ENCODE measurements at regions not wholly inside any gene's neighbourhood (a gene's known extent, or its start where the extent isn't known, plus 50 kb on each side); places are given as distances from the start of the nearest gene placed in this dataset.

GRCh38 chr12:74018849-74019248 lies 518.8 kb upstream of the ATXN7L3B start:
- no peak for TF ChIP-seq EP300 (IDR thresholded peaks at IDR 0.05; ENCODE audit: borderline replicate concordance)
- TF ChIP-seq YY1 (IDR thresholded peaks at IDR 0.05; ENCODE audit: low read depth), result no peak
- TF ChIP-seq USF1 (IDR thresholded peaks at IDR 0.05), result no peak
- no peak for TF ChIP-seq REST (IDR thresholded peaks at IDR 0.05; ENCODE audit: low read depth)
- TF ChIP-seq TAF1 (IDR thresholded peaks at IDR 0.05; ENCODE audit: low read depth), result no peak
- TF ChIP-seq TCF12 (IDR thresholded peaks at IDR 0.05; ENCODE audit: low read depth), result no peak
- no peak for TF ChIP-seq CEBPB (IDR thresholded peaks at IDR 0.05)
- no peak for TF ChIP-seq RAD21 (IDR thresholded peaks at IDR 0.05; ENCODE audit: low read depth)
- TF ChIP-seq FOXM1 (IDR thresholded peaks at IDR 0.05; ENCODE audit: borderline replicate concordance, low read depth), result no peak
- no peak for TF ChIP-seq MAX (IDR thresholded peaks at IDR 0.05)
- no peak for TF ChIP-seq CREB1 (IDR thresholded peaks at IDR 0.05; ENCODE audit: low read depth)
- TF ChIP-seq NFIC (IDR thresholded peaks at IDR 0.05), result no peak
- TF ChIP-seq EGR1 (IDR thresholded peaks at IDR 0.05), result no peak

All from Ishikawa (cell line).